Breast epithelium (tissue), 3 donors: ENCODE measurements at regions not wholly inside any gene's neighbourhood (a gene's known extent, or its start where the extent isn't known, plus 50 kb on each side); places are given as distances from the start of the nearest gene placed in this dataset.

Experiments used
- CTCF ChIP-seq, 3 donors: fragments of 450-650 bp; IDR thresholded peaks; one replicate each; pipeline ENCODE4 v1.5.1; 2016 to 2017; ENCODE audit warnings: antibody characterized with exemption in 3 of 3, mild to moderate bottlenecking in 3 of 3, moderate library complexity in 3 of 3
- POLR2A ChIP-seq: fragments of 450-650 bp; IDR thresholded peaks from one replicate; pipeline ENCODE4 v1.6.1; 2016; ENCODE audit warnings: antibody characterized with exemption, mild to moderate bottlenecking, moderate library complexity
- POLR2AphosphoS5 ChIP-seq, 3 donors: sonication (generic); formaldehyde crosslinking; IDR thresholded peaks; one replicate each; pipeline ENCODE4 v1.6.1; 2017; ENCODE audit warnings: antibody characterized with exemption in 3 of 3

- TF ChIP-seq POLR2A: no peak
- TF ChIP-seq CTCF (IDR thresholded peaks at IDR 0.05): no peak
- no peak for TF ChIP-seq POLR2AphosphoS5 (IDR thresholded peaks at IDR 0.05)
These were observed 61.3 kb upstream of the RNF38 start for GRCh38 chr9:36461323-36461722.
